HG03565 (cell line): ENCODE measurements at regions not wholly inside any gene's neighbourhood (a gene's known extent, or its start where the extent isn't known, plus 50 kb on each side); places are given as distances from the start of the nearest gene placed in this dataset.
"Not testable (repeated sequence)": the region's sequence is repeated elsewhere in the genome, so short reads cannot be mapped to it uniquely, and the experiment has no call there.

Experiments
- ATAC-seq: cut with Tn5 transposase; IDR thresholded peaks from one replicate; pipeline ENCODE4 v1.9.1; 2021; ENCODE audit warnings: mild to moderate bottlenecking, moderate library complexity; ENCODE audit not compliant: unreplicated experiment

GRCh38 chr14:58979325-58979724 is 209.1 kb upstream of the DAAM1 start:
- no peak for ATAC-seq

GRCh38 chr14:58981840-58982239 is 206.6 kb upstream of the DAAM1 start:
- no peak for ATAC-seq

GRCh38 chr14:58985786-58986185 is 202.7 kb upstream of the DAAM1 start:
- no peak for ATAC-seq

- no peak for ATAC-seq
Measured at GRCh38 chr14:58987591-58987990, 200.9 kb upstream of the DAAM1 start.

- no peak for ATAC-seq
Measured at GRCh38 chr14:58992935-58993334, 195.5 kb upstream of the DAAM1 start.

GRCh38 chr14:58994130-58994529 is 194.3 kb upstream of the DAAM1 start:
- no peak for ATAC-seq

- no peak for ATAC-seq
Measured at GRCh38 chr14:59004012-59004411, 184.5 kb upstream of the DAAM1 start.

GRCh38 chr14:59006179-59006578 is 182.3 kb upstream of the DAAM1 start:
- not testable (repeated sequence) for ATAC-seq

GRCh38 chr14:59009967-59010366 is 178.5 kb upstream of the DAAM1 start:
- no peak for ATAC-seq

GRCh38 chr14:59013672-59014298 is 174.7 kb upstream of the DAAM1 start:
- ATAC-seq: no peak

GRCh38 chr14:59015482-59015881 is 173.0 kb upstream of the DAAM1 start:
- ATAC-seq: no peak

GRCh38 chr14:59017285-59017965 is 171.0 kb upstream of the DAAM1 start:
- ATAC-seq: no peak

- ATAC-seq: no peak
Measured at GRCh38 chr14:59018460-59018859, 170.0 kb upstream of the DAAM1 start.

- ATAC-seq: no peak
Measured at GRCh38 chr14:59018978-59019377, 169.5 kb upstream of the DAAM1 start.

- no peak for ATAC-seq
Measured at GRCh38 chr14:59020382-59020781, 168.1 kb upstream of the DAAM1 start.

- ATAC-seq: no peak
Measured at GRCh38 chr14:59022144-59022543, 166.3 kb upstream of the DAAM1 start.

GRCh38 chr14:59026081-59026480 is 162.4 kb upstream of the DAAM1 start:
- no peak for ATAC-seq

- not testable (repeated sequence) for ATAC-seq
Measured at GRCh38 chr14:59026640-59027039, 161.8 kb upstream of the DAAM1 start.

- peak; percentile 73 for ATAC-seq
Measured at GRCh38 chr14:59028476-59029202, 159.8 kb upstream of the DAAM1 start.

GRCh38 chr14:59032826-59033225 is 155.6 kb upstream of the DAAM1 start:
- no peak for ATAC-seq

- no peak for ATAC-seq
Measured at GRCh38 chr14:59036134-59036533, 152.3 kb upstream of the DAAM1 start.

- no peak for ATAC-seq
Measured at GRCh38 chr14:59037086-59037485, 151.4 kb upstream of the DAAM1 start.
